GM19395 (cell line): ENCODE measurements at regions not wholly inside any gene's neighbourhood (a gene's known extent, or its start where the extent isn't known, plus 50 kb on each side); places are given as distances from the start of the nearest gene placed in this dataset.

ENCODE experiments used
- ATAC-seq: cut with Tn5 transposase; IDR thresholded peaks from one replicate; pipeline ENCODE4 v1.9.1; 2021; ENCODE audit warnings: mild to moderate bottlenecking, moderate library complexity; ENCODE audit not compliant: unreplicated experiment

GRCh38 chr2:16167870-16168426 lies 227.6 kb downstream of the MYCN start:
- no peak for ATAC-seq

GRCh38 chr2:16167451-16167861 lies 227.1 kb downstream of the MYCN start:
- ATAC-seq, result no peak

GRCh38 chr2:16166327-16166981 lies 226.1 kb downstream of the MYCN start:
- no peak for ATAC-seq

GRCh38 chr2:16165518-16166326 lies 225.4 kb downstream of the MYCN start:
- ATAC-seq, result no peak

- no peak for ATAC-seq
Measured at GRCh38 chr2:16162491-16163040, 222.2 kb downstream of the MYCN start.

GRCh38 chr2:16161768-16162490 lies 221.6 kb downstream of the MYCN start:
- ATAC-seq, result no peak

GRCh38 chr2:16161085-16161565 lies 220.8 kb downstream of the MYCN start:
- ATAC-seq, result no peak

- no peak for ATAC-seq
Measured at GRCh38 chr2:16160281-16161084, 220.1 kb downstream of the MYCN start.

GRCh38 chr2:16156411-16156810 lies 216.1 kb downstream of the MYCN start:
- no peak for ATAC-seq

GRCh38 chr2:16155766-16156165 lies 215.4 kb downstream of the MYCN start:
- no peak for ATAC-seq

GRCh38 chr2:16155366-16155765 lies 215.0 kb downstream of the MYCN start:
- ATAC-seq, result no peak

GRCh38 chr2:16154501-16155280 lies 214.3 kb downstream of the MYCN start:
- ATAC-seq, result no peak

GRCh38 chr2:16154061-16154460 lies 213.7 kb downstream of the MYCN start:
- ATAC-seq, result no peak

GRCh38 chr2:16153754-16154035 lies 213.3 kb downstream of the MYCN start:
- ATAC-seq, result no peak

- no peak for ATAC-seq
Measured at GRCh38 chr2:16152928-16153753, 212.8 kb downstream of the MYCN start.

- ATAC-seq, result no peak
Measured at GRCh38 chr2:16152071-16152927, 211.9 kb downstream of the MYCN start.

- ATAC-seq, result no peak
Measured at GRCh38 chr2:16151651-16152050, 211.3 kb downstream of the MYCN start.

- no peak for ATAC-seq
Measured at GRCh38 chr2:16151281-16151570, 210.9 kb downstream of the MYCN start.
